A673 (cell line): ENCODE measurements at regions not wholly inside any gene's neighbourhood (a gene's known extent, or its start where the extent isn't known, plus 50 kb on each side); places are given as distances from the start of the nearest gene placed in this dataset.

Source experiments
- CTCF ChIP-seq: fragments of 300-800, 200-600 bp; sonication (generic); conservative IDR thresholded peaks from 2 replicates; pipeline ENCODE4 v1.5.1; 2017; ENCODE audit warnings: low read depth, mild to moderate bottlenecking, antibody characterized with exemption, low read length, moderate library complexity, mixed read lengths
- EZH2 ChIP-seq: fragments of 200-600 bp; sonication (generic); IDR thresholded peaks from 2 replicates; pipeline ENCODE4 v1.6.1; 2017; ENCODE audit warnings: borderline replicate concordance, low read depth, mild to moderate bottlenecking, mixed read lengths, antibody characterized with exemption, low read length; ENCODE audit not compliant: poor library complexity, severe bottlenecking

GRCh38 chr6:33863084-33863483 lies 59.3 kb upstream of the MLN start:
- TF ChIP-seq CTCF = no peak
- no peak for TF ChIP-seq EZH2
